ENCODE measurements at regions not wholly inside any gene's neighbourhood (a gene's known extent, or its start where the extent isn't known, plus 50 kb on each side); places are given as distances from the start of the nearest gene placed in this dataset.
"Not testable (repeated sequence)": the region's sequence is repeated elsewhere in the genome, so short reads cannot be mapped to it uniquely, and the experiment has no call there.

GRCh38 chr4:72770708-72771107 is 201.7 kb upstream of the ADAMTS3 start:
- Histone ChIP-seq H3K4me1 (no peaks in the 10 kb centered on the region), H3K36me3 (no peaks in the 10 kb centered on the region), H3K27ac (replicated peaks) (no peak overlapping the region), H3K4me3 (no peak overlapping the region), H3K9me3 (replicated peaks) (no peaks in the 10 kb centered on the region), H3K27me3 (ENCODE audit: low read depth) (no peaks in the 10 kb centered on the region)
- no peak for DNase-seq
- TF ChIP-seq CTCF (IDR thresholded peaks at IDR 0.05; ENCODE audit: borderline replicate concordance) = no peak
- intact Hi-C loops (cut with micrococcal nuclease) = no loop called here

- Histone ChIP-seq H3K27ac (replicated peaks) (no peak overlapping the region), H3K27me3 (ENCODE audit: low read depth) (no peaks in the 10 kb centered on the region), H3K9me3 (replicated peaks) (no peaks in the 10 kb centered on the region)
Observed at GRCh38 chr4:72768364-72768763, 199.3 kb upstream of the ADAMTS3 start.

GRCh38 chr4:72767618-72768302 is 198.7 kb upstream of the ADAMTS3 start:
- TF ChIP-seq CTCF (IDR thresholded peaks at IDR 0.05; ENCODE audit: borderline replicate concordance) = no peak
- H3K4me3 ChIP-seq = no peak overlapping the region
- H3K9me3 ChIP-seq (replicated peaks) = no peaks in the 10 kb centered on the region
- H3K27me3 ChIP-seq (ENCODE audit: low read depth) = no peaks in the 10 kb centered on the region
- H3K27ac ChIP-seq (replicated peaks) = no peak overlapping the region
- H3K4me1 ChIP-seq = no peaks in the 10 kb centered on the region
- intact Hi-C loops (cut with micrococcal nuclease) = no loop called here
- DNase-seq = no peak
- H3K36me3 ChIP-seq = no peaks in the 10 kb centered on the region

More at GRCh38 chr4:72768364-72768763, 199.3 kb upstream of the ADAMTS3 start:
- intact Hi-C loops (cut with micrococcal nuclease) = no loop called here
- Histone ChIP-seq H3K4me1 (no peaks in the 10 kb centered on the region), H3K4me3 (no peak overlapping the region), H3K36me3 (no peaks in the 10 kb centered on the region)
- no peak for DNase-seq
- no peak for TF ChIP-seq CTCF (IDR thresholded peaks at IDR 0.05; ENCODE audit: borderline replicate concordance)

GRCh38 chr4:72765788-72766187 is 196.8 kb upstream of the ADAMTS3 start:
- H3K4me3 ChIP-seq; H3K36me3 ChIP-seq; H3K27ac ChIP-seq (replicated peaks); H3K4me1 ChIP-seq; intact Hi-C loops (cut with micrococcal nuclease); DNase-seq; H3K27me3 ChIP-seq (ENCODE audit: low read depth); H3K9me3 ChIP-seq (replicated peaks): not testable (repeated sequence)

GRCh38 chr4:72761368-72762038 is 192.5 kb upstream of the ADAMTS3 start:
- TF ChIP-seq CTCF (IDR thresholded peaks at IDR 0.05; ENCODE audit: borderline replicate concordance) = no peak
- Histone ChIP-seq H3K27ac (replicated peaks) (no peak overlapping the region), H3K27me3 (ENCODE audit: low read depth) (no peaks in the 10 kb centered on the region), H3K9me3 (replicated peaks) (peaks cover 3% of the 10 kb centered on the region), H3K4me1 (no peaks in the 10 kb centered on the region), H3K36me3 (no peaks in the 10 kb centered on the region), H3K4me3 (no peak overlapping the region)
- intact Hi-C loops (cut with micrococcal nuclease) = no loop called here
- no peak for DNase-seq

- H3K36me3 ChIP-seq; H3K4me3 ChIP-seq; H3K4me1 ChIP-seq; H3K27me3 ChIP-seq (ENCODE audit: low read depth); H3K27ac ChIP-seq (replicated peaks); intact Hi-C loops (cut with micrococcal nuclease); DNase-seq: not testable (repeated sequence)
- peaks cover 46% of the 10 kb centered on the region for H3K9me3 ChIP-seq (replicated peaks)
Observed at GRCh38 chr4:72753414-72753813, 184.4 kb upstream of the ADAMTS3 start.

Data from left ventricle myocardium inferior (tissue), 1 donor.